GM18873 (cell line): ENCODE measurements at regions not wholly inside any gene's neighbourhood (a gene's known extent, or its start where the extent isn't known, plus 50 kb on each side); places are given as distances from the start of the nearest gene placed in this dataset.
"Not testable (repeated sequence)": the region's sequence is repeated elsewhere in the genome, so short reads cannot be mapped to it uniquely, and the experiment has no call there.

Source experiments
- ATAC-seq: cut with Tn5 transposase; IDR thresholded peaks from one replicate; pipeline ENCODE4 v1.9.1; 2021; ENCODE audit warnings: mild to moderate bottlenecking, moderate library complexity, moderate number of reproducible peaks; ENCODE audit not compliant: unreplicated experiment, low FRiP score

DNA sequence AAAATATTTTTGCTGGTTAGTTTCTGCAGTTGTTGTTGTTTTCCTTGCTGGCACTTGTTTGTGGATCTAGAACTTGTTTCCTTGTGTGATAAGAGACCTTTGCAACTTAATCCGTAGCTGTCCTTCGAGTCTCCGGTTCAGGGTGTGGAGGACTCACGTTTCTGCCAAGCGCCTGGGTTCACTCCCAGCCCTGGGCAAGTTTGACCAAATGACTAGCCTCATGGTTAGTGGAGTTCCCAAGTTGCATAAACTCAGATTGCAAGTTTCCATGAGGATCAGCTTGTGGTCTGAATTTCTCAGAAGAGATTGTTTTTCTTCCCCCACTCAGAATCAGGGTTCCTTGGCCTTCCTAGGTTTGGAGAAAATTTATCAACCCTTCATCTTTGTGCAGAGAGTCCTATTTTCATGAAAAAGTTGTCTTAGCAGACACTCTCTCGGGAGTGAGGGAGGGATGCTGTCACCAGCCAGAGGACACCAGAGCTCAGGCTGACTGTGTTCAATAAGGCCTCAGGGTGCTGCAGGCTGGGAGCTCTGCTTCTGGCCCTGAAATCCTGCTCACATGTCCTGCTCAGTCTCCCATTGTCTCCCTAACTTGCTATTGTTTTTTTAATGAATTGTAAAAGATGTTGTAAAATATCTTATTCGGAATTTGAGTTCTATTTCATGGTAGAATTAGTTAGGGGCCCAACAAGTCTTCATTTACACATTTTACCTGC, 377.7 kb upstream of the KLF6 start:
- ATAC-seq, result no peak

DNA sequence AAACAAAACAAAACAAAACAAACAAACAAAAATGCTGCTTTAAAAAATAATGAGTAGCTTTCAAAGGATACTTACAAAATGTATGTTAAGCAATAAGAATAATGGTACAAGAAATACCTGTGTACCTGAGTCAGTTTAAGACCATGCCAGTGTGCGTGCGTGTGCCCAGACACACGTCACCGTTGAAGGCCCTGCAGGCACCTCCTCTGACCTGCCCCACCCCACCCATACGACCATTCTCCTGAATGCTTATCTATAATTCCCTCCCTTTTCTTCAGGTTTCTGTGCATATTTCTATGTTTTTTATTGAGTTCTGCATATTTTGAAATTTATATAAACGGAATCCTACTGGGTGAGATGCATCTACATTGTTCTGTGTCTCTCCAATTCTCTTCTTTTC, 374.2 kb upstream of the KLF6 start:
- no peak for ATAC-seq

DNA sequence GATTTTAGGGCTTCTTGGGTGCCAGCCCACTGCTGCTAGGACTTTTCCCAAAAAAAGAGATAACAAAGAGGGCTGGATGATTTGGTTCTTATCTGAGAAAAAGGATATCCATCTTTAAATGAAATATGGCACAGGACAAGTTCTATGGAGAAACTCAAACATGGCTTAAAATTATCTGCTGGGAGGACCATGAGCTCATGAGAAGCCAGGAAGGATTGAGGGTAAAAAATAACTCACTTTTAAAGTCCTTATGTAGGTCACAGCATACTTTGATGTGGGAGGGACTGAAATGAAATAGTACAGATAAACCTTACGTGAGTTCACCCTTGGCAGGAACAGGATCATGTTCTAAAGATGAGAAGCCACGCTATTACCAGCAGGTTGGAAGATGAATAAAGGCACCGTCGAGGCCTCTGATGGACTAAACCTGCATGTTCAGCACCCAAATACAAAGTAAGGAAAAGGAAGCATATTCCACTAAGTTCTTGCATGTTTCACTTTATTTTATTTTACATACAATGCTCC, 369.2 kb upstream of the KLF6 start:
- ATAC-seq, result no peak

DNA sequence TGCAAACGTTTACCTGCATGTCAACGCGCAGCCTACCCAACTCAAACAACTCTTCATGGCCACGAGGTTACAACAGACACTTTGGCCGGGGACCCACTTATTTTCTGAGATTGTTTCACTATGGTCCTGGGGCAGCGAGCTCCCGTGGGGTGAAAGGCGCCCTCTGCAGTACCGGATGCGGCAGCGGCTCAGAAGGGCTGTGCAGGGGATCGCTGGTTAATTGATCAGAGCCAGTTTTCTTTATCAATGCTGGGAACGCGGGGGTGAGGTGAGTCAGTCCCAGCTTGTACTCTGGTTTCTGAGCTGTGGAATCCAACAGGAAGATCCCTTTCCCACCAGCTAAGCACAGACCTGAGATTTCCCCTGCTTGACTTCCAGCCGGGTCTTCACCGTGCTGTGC, 366.5 kb upstream of the KLF6 start:
- no peak for ATAC-seq

DNA sequence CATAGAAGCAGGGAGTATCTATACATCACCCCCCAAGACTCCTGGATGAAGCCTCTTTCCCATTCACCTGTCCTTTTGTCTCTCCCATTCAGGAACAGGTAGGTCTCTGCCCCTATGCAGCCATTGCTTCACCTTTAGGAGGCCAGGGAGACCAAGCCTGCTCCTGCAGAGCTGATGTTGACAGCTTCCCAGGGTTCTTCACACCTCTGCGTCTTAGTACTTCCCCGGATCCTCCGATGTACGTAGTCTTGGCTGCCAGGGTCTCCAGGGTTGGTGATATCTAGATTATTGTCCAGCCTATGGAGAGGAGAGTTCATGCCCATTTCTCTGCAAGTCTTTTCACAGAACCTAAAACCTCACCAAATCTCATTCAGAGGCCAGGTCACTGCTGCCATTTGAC, 365.7 kb upstream of the KLF6 start:
- no peak for ATAC-seq

DNA sequence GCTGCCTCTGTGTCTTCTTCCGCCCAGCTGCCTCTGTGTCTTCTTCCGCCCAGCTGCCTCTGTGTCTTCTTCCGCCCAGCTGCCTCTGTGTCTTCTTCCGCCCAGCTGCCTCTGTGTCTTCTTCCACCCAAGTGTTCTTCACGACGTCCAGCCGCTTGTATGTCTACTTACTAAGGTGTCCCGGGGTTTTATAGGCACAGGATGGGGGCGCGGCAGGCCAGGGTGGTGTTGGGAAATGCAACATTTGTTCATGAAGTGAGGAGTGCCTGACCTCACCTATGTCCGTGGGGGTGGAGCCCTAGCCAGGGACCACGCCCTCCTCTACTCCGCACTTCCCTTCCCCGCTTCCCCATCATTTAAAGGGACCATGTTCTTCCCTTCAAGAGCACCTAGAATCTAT, 364.5 kb upstream of the KLF6 start:
- not testable (repeated sequence) for ATAC-seq

DNA sequence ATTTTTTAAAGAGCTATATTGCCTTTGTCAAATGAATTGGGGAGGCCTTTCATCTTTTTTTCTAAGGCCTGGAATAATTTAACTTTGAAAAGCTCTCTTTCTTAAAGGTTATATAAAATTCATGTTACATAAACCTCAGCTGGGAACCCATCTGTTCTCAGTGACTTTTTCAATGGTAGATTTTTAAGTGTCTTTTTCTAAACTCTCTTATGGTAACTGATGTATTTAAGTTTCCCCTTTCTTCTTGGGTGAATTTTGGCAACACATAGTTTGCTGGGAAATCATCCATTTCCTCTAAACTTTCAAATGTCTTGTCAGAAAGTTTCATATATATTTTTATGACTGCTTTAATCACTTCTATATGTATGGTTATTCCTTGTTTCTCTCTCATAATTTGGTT, 362.2 kb upstream of the KLF6 start:
- no peak for ATAC-seq

DNA sequence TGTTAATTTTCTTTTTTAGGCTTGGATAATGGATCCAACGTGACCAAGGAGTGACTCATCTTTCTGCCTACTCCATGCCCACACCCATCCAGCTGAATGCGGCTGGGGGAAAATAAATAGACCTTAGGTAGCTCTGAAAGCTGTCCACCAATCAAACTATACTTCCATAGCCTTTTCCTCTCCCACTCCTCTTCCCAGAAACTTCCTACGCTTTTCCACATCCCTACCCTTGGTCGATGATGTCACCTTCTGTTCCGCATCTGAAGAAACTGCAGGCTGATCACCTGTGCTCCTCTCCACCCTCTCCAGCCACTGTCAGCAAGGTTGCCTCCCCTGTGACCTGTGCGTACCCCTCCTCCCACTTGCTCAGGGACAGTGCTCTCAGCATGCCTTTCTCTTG, 359.8 kb upstream of the KLF6 start:
- no peak for ATAC-seq

DNA sequence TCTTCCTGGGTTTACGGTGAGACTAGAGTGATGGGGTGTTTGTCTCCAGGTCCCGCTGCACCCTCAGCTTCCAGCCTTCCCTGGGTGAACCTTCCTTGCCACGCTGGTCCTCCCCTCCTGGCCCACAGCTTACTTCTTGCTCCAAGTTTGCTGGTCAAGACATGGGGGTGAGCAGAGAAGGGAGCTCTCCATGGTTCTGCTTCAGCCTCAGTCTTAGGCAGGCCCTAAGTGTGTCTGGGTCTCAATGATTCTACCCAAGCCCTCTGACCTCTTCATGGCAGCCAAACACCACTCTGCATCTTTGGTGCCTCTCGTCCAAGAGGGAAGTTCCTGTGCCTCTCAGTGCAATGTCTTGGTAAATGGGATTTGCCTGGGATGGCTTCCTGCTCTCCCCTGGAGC, 356.5 kb upstream of the KLF6 start:
- ATAC-seq, result no peak

DNA sequence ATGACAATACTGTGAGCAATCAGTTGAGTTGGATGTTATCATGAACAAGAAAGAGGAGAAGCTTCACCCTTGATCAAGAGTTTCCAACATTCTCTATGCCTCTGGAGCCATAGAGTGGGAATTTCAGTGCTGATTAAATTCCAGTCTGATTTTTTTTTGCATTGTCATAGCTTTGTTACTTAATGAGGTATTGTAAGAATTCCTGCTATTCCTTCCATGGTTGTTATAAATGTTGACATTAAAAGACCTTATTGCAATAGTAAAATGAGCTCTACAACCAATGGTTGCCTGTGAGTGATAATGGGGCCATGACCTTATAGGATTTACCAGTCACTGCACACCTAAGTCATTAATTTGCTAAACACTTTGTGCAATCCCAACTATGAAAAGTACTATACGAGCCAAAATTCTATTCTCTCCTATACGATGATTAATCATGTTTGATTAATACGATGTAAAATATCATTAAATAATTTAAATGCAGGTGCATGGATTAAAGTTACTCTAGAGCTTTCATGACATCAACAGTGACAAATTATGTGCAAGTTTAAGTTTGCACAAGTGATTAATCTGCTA, 353.2 kb upstream of the KLF6 start:
- ATAC-seq, result no peak

DNA sequence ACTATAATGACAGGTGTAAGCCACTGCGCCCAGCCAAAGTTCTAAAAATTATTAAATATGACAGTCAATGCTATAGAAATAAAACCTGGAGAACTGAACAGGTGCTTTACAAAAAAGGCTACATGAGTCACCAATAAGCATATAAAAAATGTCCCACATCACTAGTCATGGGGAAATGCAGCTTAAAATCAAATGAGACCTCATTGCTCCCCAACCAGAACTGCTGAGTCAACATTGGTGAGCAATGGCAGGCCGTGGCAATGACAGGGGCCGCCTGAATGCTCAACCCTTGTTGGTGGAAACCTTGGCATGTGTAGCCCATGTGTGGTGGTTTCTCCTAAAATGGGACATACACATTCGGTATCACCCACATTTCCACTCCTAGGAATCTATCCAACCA, 352.3 kb upstream of the KLF6 start:
- ATAC-seq, result no peak

DNA sequence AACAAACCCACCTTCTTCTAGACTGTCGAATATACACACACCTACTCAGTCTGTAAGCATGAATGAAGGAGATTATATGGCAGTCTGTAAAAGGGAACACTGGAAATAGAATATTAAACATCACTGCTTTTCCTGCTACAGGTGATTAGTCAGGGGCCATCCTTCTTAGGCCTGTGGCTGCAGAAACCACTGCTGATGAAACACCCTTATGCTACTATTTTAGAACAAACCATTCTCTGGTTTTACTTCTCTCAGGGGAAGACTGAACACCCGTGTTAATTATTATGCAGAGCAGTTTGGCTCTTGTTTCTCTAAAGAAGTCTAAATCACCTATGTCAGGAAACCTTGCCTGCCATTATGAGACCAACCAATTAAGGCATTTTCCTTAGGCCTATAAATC, 351.1 kb upstream of the KLF6 start:
- peak; percentile 81 for ATAC-seq

DNA sequence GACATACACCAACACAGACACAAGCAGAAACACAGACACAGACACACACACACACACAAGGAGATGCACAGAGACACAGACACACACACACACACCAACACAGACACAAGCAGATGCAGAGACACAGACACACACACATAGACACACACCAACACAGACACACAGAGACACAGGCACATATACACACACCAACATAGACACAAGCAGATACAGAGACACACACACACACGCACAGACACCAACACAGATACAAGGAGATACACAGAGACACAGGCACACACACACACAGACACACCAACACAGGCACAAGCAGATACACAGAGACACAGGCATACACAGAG, 347.2 kb upstream of the KLF6 start:
- no peak for ATAC-seq

DNA sequence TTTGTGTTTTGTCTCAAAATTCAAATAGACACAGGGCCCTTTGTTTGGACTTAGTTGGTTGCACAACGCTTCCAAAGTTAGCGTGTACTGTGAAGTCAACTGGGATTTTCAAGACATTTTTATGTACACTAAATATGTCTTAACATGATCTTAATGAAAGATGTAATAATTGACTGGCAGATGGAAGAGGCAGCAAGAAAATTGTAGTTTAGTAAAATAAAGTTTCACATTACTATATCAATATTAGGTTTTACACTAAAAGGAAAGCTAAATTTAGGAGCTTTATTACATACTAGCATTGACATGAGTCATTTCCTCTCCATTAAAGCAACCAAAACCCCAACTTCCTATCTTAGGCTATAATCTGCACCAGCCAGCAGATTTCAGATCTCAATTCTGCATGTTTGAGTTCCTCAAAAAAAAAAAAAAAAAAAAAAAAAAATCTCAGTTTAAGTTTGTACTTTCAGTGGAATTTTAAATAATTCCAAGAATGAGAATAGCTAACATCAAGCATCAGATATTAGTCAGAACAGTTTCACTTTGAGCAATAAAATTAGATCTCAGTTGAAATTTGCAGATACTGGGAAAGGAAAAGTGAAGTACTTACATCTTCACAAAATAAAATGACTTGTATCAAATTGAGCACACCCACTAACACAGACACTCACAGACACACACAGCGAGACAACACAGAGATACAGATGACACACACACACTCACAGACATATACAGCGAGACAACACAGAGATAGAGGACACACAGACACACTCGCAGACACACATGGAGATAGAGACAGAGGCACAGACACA, 346.6 kb upstream of the KLF6 start:
- peak; percentile 58 for ATAC-seq

DNA sequence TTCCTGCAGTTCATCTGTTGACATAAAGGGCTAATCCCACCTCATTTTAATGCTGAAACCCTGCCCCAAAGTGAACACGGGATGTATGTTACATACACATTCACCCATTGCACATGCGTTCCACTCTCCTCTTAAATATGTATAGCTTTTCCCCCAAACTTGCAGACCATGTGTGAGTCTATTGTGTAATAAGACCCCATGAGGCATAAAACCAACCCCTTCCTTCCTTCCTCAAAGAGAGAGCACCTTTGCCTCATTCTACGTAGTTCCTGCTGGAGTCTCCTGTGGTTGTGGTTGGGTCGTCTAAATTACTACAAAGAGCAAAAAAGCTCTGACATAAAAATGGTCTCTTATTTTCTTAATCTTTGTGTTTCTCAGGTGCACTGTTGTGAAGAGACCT, 345.7 kb upstream of the KLF6 start:
- no peak for ATAC-seq

DNA sequence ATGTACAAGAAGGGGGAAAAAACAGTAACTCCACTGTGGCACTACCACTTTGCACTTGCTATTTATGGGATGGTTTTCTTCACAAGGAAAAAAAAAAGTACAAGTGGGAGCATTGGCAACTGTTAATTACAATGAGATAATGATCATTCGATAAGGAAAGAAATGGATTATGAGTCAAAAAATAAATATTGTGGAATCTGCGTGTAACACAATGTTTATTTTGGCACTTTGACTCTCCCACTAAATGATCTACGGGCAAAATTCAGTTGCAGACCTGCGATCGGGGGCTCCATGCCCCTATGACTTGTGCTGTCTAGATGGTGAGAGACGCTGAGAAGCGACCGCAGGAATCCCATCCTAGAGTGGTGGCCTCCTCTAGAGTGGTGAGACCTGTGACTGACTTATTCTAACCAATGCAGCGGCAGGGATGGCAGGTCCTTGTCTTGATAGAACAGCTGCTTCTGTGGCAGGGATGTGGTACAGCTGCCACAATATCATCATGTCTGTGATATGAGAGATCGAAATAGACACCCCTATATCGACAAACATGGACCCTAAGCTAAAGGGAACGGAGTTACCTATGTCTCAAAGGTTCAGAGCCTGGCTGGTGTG, 345.0 kb upstream of the KLF6 start:
- no peak for ATAC-seq

DNA sequence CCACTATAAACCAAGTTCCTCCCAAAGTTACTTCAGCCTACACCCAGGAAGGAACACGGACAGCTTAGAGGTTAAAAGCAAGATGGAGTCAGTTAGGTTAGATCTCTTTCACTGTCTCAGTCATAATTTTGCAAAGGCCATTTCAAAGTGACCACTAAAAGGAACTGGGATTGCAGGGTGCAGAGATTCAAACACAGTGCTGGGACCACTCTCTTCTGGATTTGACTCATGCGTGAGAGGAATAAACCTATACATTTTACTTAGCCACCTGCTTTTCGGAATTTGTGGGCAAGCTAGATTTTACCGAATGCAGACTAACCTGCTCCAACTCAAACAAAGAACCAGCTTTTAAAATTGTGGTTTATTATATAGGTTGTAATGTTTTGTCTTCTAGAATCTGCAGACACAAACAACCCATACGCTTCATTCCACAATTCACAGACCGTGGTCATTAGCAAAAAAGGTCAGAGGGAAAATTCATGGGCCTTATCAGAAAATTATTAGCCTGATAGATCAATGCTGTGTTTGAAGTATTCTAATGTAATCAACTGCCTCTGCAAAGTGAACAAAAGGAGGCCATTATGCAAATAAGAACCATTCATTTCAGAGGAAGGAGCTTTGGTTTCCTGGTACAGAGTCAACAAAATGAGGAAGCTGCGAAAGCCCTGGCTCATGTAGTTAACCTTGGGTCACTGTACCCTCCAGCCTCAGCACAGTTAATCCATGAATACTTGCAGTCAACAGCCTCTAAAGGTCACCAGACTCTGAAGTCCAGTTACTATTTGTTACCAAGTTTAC, 342.7 kb upstream of the KLF6 start:
- peak; percentile 60 for ATAC-seq

DNA sequence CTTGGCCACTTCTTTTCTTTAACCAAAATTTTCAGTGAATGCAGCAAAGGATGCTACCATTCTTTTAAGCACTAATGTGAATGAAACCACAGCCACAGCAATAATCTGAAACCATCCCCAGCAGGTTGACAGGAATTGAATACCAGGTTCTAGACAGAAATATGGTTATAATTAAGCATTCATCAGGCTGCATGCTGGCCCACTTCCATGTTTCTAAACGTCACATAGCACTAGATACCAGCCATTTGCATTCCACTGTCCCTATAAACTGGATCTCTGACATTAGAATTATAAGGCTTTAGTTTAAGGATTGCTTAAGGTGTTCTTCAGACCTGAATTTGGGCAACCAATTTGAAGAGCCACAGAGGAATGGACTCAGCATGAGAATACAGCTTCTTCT, 340.8 kb upstream of the KLF6 start:
- ATAC-seq, result no peak

DNA sequence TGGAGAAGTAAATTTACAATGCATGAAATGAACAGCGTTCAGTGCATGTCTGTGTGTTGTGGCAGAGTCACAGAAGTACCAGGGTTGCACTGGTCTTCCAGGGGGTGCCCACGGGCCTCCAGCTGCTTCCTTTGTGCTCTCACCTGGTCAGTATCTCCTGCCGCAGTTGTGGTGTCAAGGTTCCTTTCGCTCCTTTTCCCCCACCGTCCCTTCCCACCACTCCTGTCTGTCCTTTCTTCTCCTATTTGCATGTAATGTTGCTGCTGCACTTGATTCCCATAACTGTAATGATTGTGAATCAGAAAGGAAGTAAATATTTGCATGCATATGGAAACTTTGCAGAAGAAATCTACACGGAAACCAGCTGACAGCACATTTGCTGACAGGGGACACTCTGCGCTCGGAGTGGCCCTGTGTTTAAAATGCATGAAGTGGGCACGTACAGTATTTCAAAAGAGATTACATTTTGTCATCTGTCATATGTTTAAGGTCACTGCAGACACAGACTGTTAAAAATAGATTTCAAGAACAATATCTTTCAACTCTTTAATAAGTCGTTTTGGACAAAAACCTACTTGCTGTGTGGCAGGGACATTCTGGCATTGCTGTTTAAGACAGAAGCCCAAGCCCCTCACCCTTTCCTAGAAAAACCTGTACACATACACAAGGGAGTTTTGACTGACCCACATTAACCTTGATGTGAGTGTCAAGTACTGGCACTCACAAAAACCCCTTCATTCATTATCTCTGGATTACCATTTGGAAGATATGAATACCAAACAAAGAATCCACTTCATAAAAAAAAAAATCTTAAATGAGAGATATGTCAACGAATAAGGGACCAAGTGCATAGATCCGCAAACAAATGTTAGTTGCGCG, 336.7 kb upstream of the KLF6 start:
- ATAC-seq, result peak; percentile 75
